Endothelial cell of umbilical vein (primary cell): ENCODE measurements at regions not wholly inside any gene's neighbourhood (a gene's known extent, or its start where the extent isn't known, plus 50 kb on each side); places are given as distances from the start of the nearest gene placed in this dataset.
A peak's percentile ranks its signal among the peaks of the same experiment; 100 is the strongest.

Experiments used
- BruUV-seq: library from RNA; stranded (reverse); fragments of 400-500 nt; replicated peaks from 2 replicates; lab custom pipeline; 2021; lab: Mats Ljungman, UMichigan
- CTCF ChIA-PET: fragments of 300-600, 350-600 bp; sonication (Branson Sonifier 250); formaldehyde crosslinking; loops from one replicate; lab custom pipeline; 2021; ENCODE audit warnings: antibody characterized with exemption, inconsistent platforms; lab: Charles Lee
- POLR2A ChIA-PET: fragments of 300-600, 350-600 bp; sonication (Branson Sonifier 250); formaldehyde crosslinking; loops from one replicate; lab custom pipeline; 2021; ENCODE audit warnings: antibody characterized with exemption, inconsistent platforms; lab: Charles Lee
- DNase-seq: peaks from one replicate; pipeline ENCODE4 v3.0.0-alpha.2; 2011; ENCODE audit warnings: low read depth, low spot score
- FAIRE-seq: peaks from 2 replicates; lab custom pipeline; 2011; peaks lifted over from hg19 to GRCh38; lab: Jason Lieb, UNC
- H2AFZ ChIP-seq: 2 replicates; pipeline ENCODE4 v1.6.0; 2012; ENCODE audit warnings: low read depth, low read length, control low read depth, inconsistent platforms
- H3K27ac ChIP-seq: 2 replicates; pipeline ENCODE4 v1.5.1; 2011; ENCODE audit warnings: low read depth, mild to moderate bottlenecking, control low read depth, low read length, moderate library complexity; ENCODE audit not compliant: insufficient read depth
- H3K27me3 ChIP-seq, 2 experiments: 2 replicates each; pipeline versions ENCODE4 v1.6.0 to v1.6.1; 2011; ENCODE audit warnings: low read length in 2 of 2, mixed read lengths in 1 of 2; ENCODE audit not compliant: control insufficient read depth in 2 of 2, insufficient read depth in 2 of 2
- H3K36me3 ChIP-seq, 2 experiments: 2 replicates in 1 of 2; 3 replicates in 1 of 2; pipeline ENCODE4 v1.5.1; 2011; ENCODE audit warnings: low read length in 2 of 2, mild to moderate bottlenecking in 1 of 2, moderate library complexity in 1 of 2; ENCODE audit not compliant: control insufficient read depth in 2 of 2, insufficient read depth in 2 of 2; ENCODE audit errors: extremely low read depth in 1 of 2
- H3K4me1 ChIP-seq: 3 replicates; pipeline ENCODE4 v1.5.1; 2011; ENCODE audit warnings: mild to moderate bottlenecking, low read length; ENCODE audit not compliant: control insufficient read depth, insufficient read depth; ENCODE audit errors: extremely low read depth
- H3K4me2 ChIP-seq: 2 replicates; pipeline ENCODE4 v1.6.1; 2011; ENCODE audit warnings: low read length, control low read depth, mixed read lengths; ENCODE audit not compliant: insufficient read depth
- H3K4me3 ChIP-seq, 3 experiments: fragments of 200-600 bp in 1 of 3; sonication (generic), shearing (Covaris generic) in 1 of 3; replicated peaks in 1 of 3; 2 replicates each; pipeline ENCODE4 v1.5.1; 2011 to 2016; ENCODE audit warnings: control low read depth in 3 of 3, low read length in 3 of 3, mild to moderate bottlenecking in 2 of 3, inconsistent platforms in 1 of 3, low read depth in 1 of 3, moderate library complexity in 1 of 3; ENCODE audit not compliant: insufficient read depth in 1 of 3
- H3K79me2 ChIP-seq: 2 replicates; pipeline ENCODE4 v1.6.0; 2012; ENCODE audit warnings: low read length, inconsistent platforms; ENCODE audit not compliant: control insufficient read depth, insufficient read depth
- H3K9ac ChIP-seq: replicated peaks from 2 replicates; pipeline ENCODE3; 2011; ENCODE audit warnings: low read length, control low read depth; ENCODE audit not compliant: insufficient read depth; ENCODE audit errors: extremely low read depth
- H3K9me1 ChIP-seq: replicated peaks from 3 replicates; pipeline ENCODE4 v1.6.0; 2011; ENCODE audit warnings: mild to moderate bottlenecking, low read length; ENCODE audit not compliant: control insufficient read depth, insufficient read depth; ENCODE audit errors: extremely low read depth
- H3K9me3 ChIP-seq: replicated peaks from 2 replicates; pipeline ENCODE4 v1.5.1; 2012; ENCODE audit warnings: low read length, inconsistent platforms; ENCODE audit not compliant: control insufficient read depth, insufficient read depth
- H4K20me1 ChIP-seq: replicated peaks from 2 replicates; pipeline ENCODE3; 2011; ENCODE audit warnings: mild to moderate bottlenecking, low read length; ENCODE audit not compliant: control insufficient read depth, insufficient read depth; ENCODE audit errors: extremely low read depth
- EZH2 ChIP-seq: IDR thresholded peaks from 2 replicates; pipeline ENCODE4 v1.6.1; 2012; ENCODE audit warnings: borderline replicate concordance, low read depth, mild to moderate bottlenecking, moderate library complexity, low read length, inconsistent platforms; ENCODE audit not compliant: severe bottlenecking
- FOS ChIP-seq: IDR thresholded peaks from 2 replicates; pipeline ENCODE4 v1.6.1; 2011; ENCODE audit warnings: mild to moderate bottlenecking, low read length, moderate library complexity, borderline replicate concordance; ENCODE audit not compliant: insufficient read depth
- GATA2 ChIP-seq: IDR thresholded peaks from 2 replicates; pipeline ENCODE4 v1.7.0; 2011; ENCODE audit warnings: low read depth, mild to moderate bottlenecking, moderate library complexity, mixed read lengths, low read length; ENCODE audit not compliant: insufficient read length, insufficient read depth
- MYC ChIP-seq: IDR thresholded peaks from one replicate; pipeline ENCODE4 v1.6.1; 2011; ENCODE audit warnings: mild to moderate bottlenecking, low read depth, low read length
- POLR2A ChIP-seq: IDR thresholded peaks from 2 replicates; pipeline ENCODE4 v1.6.1; 2012; ENCODE audit warnings: low read depth, mild to moderate bottlenecking, control low read depth, low read length
- POLR2AphosphoS5 ChIP-seq: IDR thresholded peaks from 2 replicates; pipeline ENCODE4 v1.6.1; 2012; ENCODE audit warnings: low read depth, mild to moderate bottlenecking, control low read depth, low read length, moderate library complexity; ENCODE audit not compliant: insufficient read depth
- dilution Hi-C: fragments of 300-500 bp; cut with MboI; formaldehyde crosslinking; loops from one replicate; pipeline ENCODE4 v1.15.0; 2019; ENCODE audit warnings: low sequenced_read_pairs; ENCODE audit not compliant: extremely low pct_ligation_motif_present
- intact Hi-C: fragments of 100-400 bp; cut with micrococcal nuclease; formaldehyde crosslinking; loops from one replicate; pipeline ENCODE4 v1.10.0; 2022
- TF ChIP-seq, protein P1 (sequence below), 2 donors: IDR thresholded peaks; 1 replicate in 1 of 2; 2 replicates in 1 of 2; pipeline ENCODE4 v1.5.1; 2011; ENCODE audit warnings: low read length in 2 of 2, mild to moderate bottlenecking in 2 of 2, moderate library complexity in 2 of 2, control low read depth in 1 of 2, inconsistent platforms in 1 of 2, low read depth in 1 of 2; ENCODE audit not compliant: insufficient read depth in 1 of 2; ENCODE audit errors: extremely low read depth in 1 of 2
- TF ChIP-seq, protein P2 (sequence below): IDR thresholded peaks from 2 replicates; pipeline ENCODE4 v1.6.1; 2011; ENCODE audit not compliant: insufficient read depth, insufficient read length

DNA sequence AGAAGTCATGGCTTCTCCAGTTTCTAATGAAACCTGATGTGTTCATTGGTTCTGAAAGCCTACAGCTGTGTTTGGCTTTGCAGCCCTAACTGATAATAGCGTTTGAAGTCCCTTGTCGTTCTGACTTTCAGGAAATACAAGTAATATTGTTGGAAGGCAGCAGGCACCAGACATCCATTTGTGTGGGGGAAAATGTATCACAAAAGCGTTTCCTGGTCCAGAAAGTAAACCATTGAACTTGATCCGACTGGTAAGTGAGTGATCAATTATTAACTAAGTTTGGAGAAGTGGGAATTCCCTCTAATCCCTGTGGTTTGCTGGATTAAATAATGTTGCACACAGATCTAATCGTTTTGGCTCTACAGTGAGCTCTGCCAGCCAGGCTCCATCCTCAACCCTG lies 77.3 kb upstream of the LTA4H start:
- ChIA-PET CTCF (interaction anchor here (0.9 kb wide), 1 partner anchor 24 kb away, joined by 3 read pairs; no protein-coding TSS in a partner anchor), POLR2A (no interaction called here)
- Histone ChIP-seq H3K4me3 (no peak overlapping the region), H3K79me2 (no peaks in the 10 kb centered on the region), H3K27ac (no peak overlapping the region), H3K9me1 (no peaks in the 10 kb centered on the region), H4K20me1 (no peaks in the 10 kb centered on the region), H3K36me3 (no peaks in the 10 kb centered on the region), H3K4me1 (peaks cover 16% of the 10 kb centered on the region), H2AFZ (peak overlapping the region; percentile 20), H3K9me3 (no peaks in the 10 kb centered on the region), H3K9ac (no peak overlapping the region), H3K27me3 (no peaks in the 10 kb centered on the region), H3K4me2 (no peak overlapping the region)
- BruUV-seq: no TSS peak
- dilution Hi-C loops (no loop called here), intact Hi-C loops (no loop called here)
- TF ChIP-seq, protein P1, sequence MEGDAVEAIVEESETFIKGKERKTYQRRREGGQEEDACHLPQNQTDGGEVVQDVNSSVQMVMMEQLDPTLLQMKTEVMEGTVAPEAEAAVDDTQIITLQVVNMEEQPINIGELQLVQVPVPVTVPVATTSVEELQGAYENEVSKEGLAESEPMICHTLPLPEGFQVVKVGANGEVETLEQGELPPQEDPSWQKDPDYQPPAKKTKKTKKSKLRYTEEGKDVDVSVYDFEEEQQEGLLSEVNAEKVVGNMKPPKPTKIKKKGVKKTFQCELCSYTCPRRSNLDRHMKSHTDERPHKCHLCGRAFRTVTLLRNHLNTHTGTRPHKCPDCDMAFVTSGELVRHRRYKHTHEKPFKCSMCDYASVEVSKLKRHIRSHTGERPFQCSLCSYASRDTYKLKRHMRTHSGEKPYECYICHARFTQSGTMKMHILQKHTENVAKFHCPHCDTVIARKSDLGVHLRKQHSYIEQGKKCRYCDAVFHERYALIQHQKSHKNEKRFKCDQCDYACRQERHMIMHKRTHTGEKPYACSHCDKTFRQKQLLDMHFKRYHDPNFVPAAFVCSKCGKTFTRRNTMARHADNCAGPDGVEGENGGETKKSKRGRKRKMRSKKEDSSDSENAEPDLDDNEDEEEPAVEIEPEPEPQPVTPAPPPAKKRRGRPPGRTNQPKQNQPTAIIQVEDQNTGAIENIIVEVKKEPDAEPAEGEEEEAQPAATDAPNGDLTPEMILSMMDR (IDR thresholded peaks at IDR 0.05; ENCODE audit: extremely low read depth in 1 of 2, insufficient read depth in 1 of 2, low read depth in 1 of 2, low read length in 2 of 2): no peak
- no peak for TF ChIP-seq FOS
- no peak for TF ChIP-seq EZH2
- TF ChIP-seq POLR2A: no peak
- TF ChIP-seq MYC: no peak
- TF ChIP-seq GATA2: peak; percentile 32
- TF ChIP-seq, protein P2, sequence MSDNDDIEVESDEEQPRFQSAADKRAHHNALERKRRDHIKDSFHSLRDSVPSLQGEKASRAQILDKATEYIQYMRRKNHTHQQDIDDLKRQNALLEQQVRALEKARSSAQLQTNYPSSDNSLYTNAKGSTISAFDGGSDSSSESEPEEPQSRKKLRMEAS: no peak
- no peak for TF ChIP-seq POLR2AphosphoS5
- DNase-seq (peak; percentile 44), FAIRE-seq (no peak)
